WERI-Rb-1 (cell line): ENCODE measurements at regions not wholly inside any gene's neighbourhood (a gene's known extent, or its start where the extent isn't known, plus 50 kb on each side); places are given as distances from the start of the nearest gene placed in this dataset.

Experiments
- DNase-seq: peaks from one replicate; pipeline ENCODE4 v3.0.0-alpha.2; 2020
- H3K27ac ChIP-seq: fragments of 250-450 bp; sonication (Bioruptor Pico); 2 replicates; pipeline ENCODE4 v1.5.1; 2020; ENCODE audit warnings: mild to moderate bottlenecking, moderate library complexity
- H3K27me3 ChIP-seq: fragments of 250-450 bp; sonication (Bioruptor Pico); 2 replicates; pipeline ENCODE4 v1.5.1; 2021; ENCODE audit warnings: mild to moderate bottlenecking, low read depth, moderate library complexity; ENCODE audit not compliant: insufficient read depth, severe bottlenecking
- H3K36me3 ChIP-seq: fragments of 250-450 bp; sonication (Bioruptor Pico); 2 replicates; pipeline ENCODE4 v1.5.1; 2020; ENCODE audit warnings: mild to moderate bottlenecking, moderate library complexity
- H3K4me3 ChIP-seq: 2 replicates; pipeline ENCODE4 v1.5.1; 2011; ENCODE audit warnings: low read depth, mild to moderate bottlenecking, control low read depth, low read length
- H3K9me3 ChIP-seq: fragments of 250-450 bp; sonication (Bioruptor Pico); 2 replicates; pipeline ENCODE4 v1.5.1; 2021; ENCODE audit warnings: mild to moderate bottlenecking, moderate library complexity; ENCODE audit not compliant: severe bottlenecking
- CTCF ChIP-seq: IDR thresholded peaks from 2 replicates; pipeline ENCODE4 v1.5.1; 2011; ENCODE audit warnings: low read depth, mild to moderate bottlenecking, control low read depth, inconsistent platforms, low read length

GRCh38 chr4:10878861-10879260, 194.3 kb upstream of the CLNK start:
- no peak overlapping the region for H3K27ac ChIP-seq
- no peaks in the 10 kb centered on the region for H3K36me3 ChIP-seq
- H3K4me3 ChIP-seq, result no peak overlapping the region
- no peaks in the 10 kb centered on the region for H3K9me3 ChIP-seq
- TF ChIP-seq CTCF, result no peak
- no peaks in the 10 kb centered on the region for H3K27me3 ChIP-seq
- no peak for DNase-seq

GRCh38 chr4:10877076-10877475, 192.5 kb upstream of the CLNK start:
- no peak overlapping the region for H3K4me3 ChIP-seq
- no peaks in the 10 kb centered on the region for H3K27me3 ChIP-seq
- no peaks in the 10 kb centered on the region for H3K36me3 ChIP-seq
- no peak overlapping the region for H3K27ac ChIP-seq
- no peak for TF ChIP-seq CTCF
- no peak for DNase-seq
- no peaks in the 10 kb centered on the region for H3K9me3 ChIP-seq

- no peak overlapping the region for H3K27ac ChIP-seq
- no peaks in the 10 kb centered on the region for H3K27me3 ChIP-seq
- no peaks in the 10 kb centered on the region for H3K9me3 ChIP-seq
- no peak for DNase-seq
- H3K36me3 ChIP-seq, result no peaks in the 10 kb centered on the region
- TF ChIP-seq CTCF, result no peak
- no peak overlapping the region for H3K4me3 ChIP-seq
These were observed 190.7 kb upstream of the CLNK start for GRCh38 chr4:10875144-10875799.

GRCh38 chr4:10873809-10874208, 189.2 kb upstream of the CLNK start:
- Histone ChIP-seq H3K36me3 (no peaks in the 10 kb centered on the region), H3K9me3 (no peaks in the 10 kb centered on the region), H3K4me3 (no peak overlapping the region), H3K27ac (no peak overlapping the region), H3K27me3 (no peaks in the 10 kb centered on the region)
- TF ChIP-seq CTCF, result no peak
- no peak for DNase-seq

GRCh38 chr4:10872833-10873517, 188.4 kb upstream of the CLNK start:
- Histone ChIP-seq H3K4me3 (no peak overlapping the region), H3K27me3 (no peaks in the 10 kb centered on the region), H3K36me3 (no peaks in the 10 kb centered on the region), H3K9me3 (no peaks in the 10 kb centered on the region), H3K27ac (no peak overlapping the region)
- no peak for TF ChIP-seq CTCF
- no peak for DNase-seq
